ENCODE measurements at regions not wholly inside any gene's neighbourhood (a gene's known extent, or its start where the extent isn't known, plus 50 kb on each side); places are given as distances from the start of the nearest gene placed in this dataset.

- TF ChIP-seq SP1 (CRISPR knock-in tag; conservative IDR thresholded peaks at IDR 0.05) (no peak), CTCF (IDR thresholded peaks at IDR 0.05) (no peak), ZNF281 (CRISPR knock-in tag; IDR thresholded peaks at IDR 0.05) (no peak), SMAD4 (CRISPR knock-in tag; IDR thresholded peaks at IDR 0.05) (no peak), IRF1 (CRISPR knock-in tag; IDR thresholded peaks at IDR 0.05) (no peak), ATF6 (CRISPR knock-in tag; IDR thresholded peaks at IDR 0.05) (no peak), OVOL2 (CRISPR knock-in tag; IDR thresholded peaks at IDR 0.05; ENCODE audit: borderline replicate concordance) (no peak), CREM (CRISPR knock-in tag; IDR thresholded peaks at IDR 0.05) (no peak), USF1 (CRISPR knock-in tag; IDR thresholded peaks at IDR 0.05) (no peak), ZNF138 (CRISPR knock-in tag; conservative IDR thresholded peaks at IDR 0.05) (no peak), FOXP1 (CRISPR knock-in tag; IDR thresholded peaks at IDR 0.05; ENCODE audit: borderline replicate concordance) (no peak), ETV6 (CRISPR knock-in tag; IDR thresholded peaks at IDR 0.05) (no peak), CREB1 (CRISPR knock-in tag; IDR thresholded peaks at IDR 0.05) (no peak)
Measured at GRCh38 chr15:96276438-96277210, 53.9 kb upstream of the NR2F2 start.
